H9 (cell line): ENCODE measurements at regions not wholly inside any gene's neighbourhood (a gene's known extent, or its start where the extent isn't known, plus 50 kb on each side); places are given as distances from the start of the nearest gene placed in this dataset.

ENCODE experiments used
- DNase-seq: peaks from one replicate; pipeline ENCODE4 v3.0.0-alpha.2; 2017
- H2AFZ ChIP-seq: one replicate; pipeline ENCODE4 v1.6.1; 2013; ENCODE audit warnings: mild to moderate bottlenecking, low read length, control low read depth, moderate library complexity
- H2AK5ac ChIP-seq: 2 replicates; pipeline ENCODE4 v1.6.1; 2013; ENCODE audit warnings: low read length, control low read depth, mixed read lengths; ENCODE audit not compliant: insufficient read length
- H2BK120ac ChIP-seq: one replicate; pipeline ENCODE4 v1.6.1; 2013; ENCODE audit warnings: low read depth, mild to moderate bottlenecking, low read length, control low read depth, inconsistent platforms; ENCODE audit not compliant: poor library complexity, severe bottlenecking
- H2BK12ac ChIP-seq: 2 replicates; pipeline ENCODE4 v1.6.1; 2013; ENCODE audit warnings: low read length, control low read depth, mixed read lengths, low read depth; ENCODE audit not compliant: insufficient read length
- H2BK15ac ChIP-seq: 2 replicates; pipeline ENCODE4 v1.6.1; 2013; ENCODE audit warnings: low read depth, low read length, control low read depth
- H2BK20ac ChIP-seq: one replicate; pipeline ENCODE4 v1.6.1; 2013; ENCODE audit warnings: low read depth, mild to moderate bottlenecking, low read length, control low read depth, inconsistent platforms; ENCODE audit not compliant: poor library complexity, severe bottlenecking
- H2BK5ac ChIP-seq: 2 replicates; pipeline ENCODE4 v1.6.1; 2013; ENCODE audit warnings: low read length, control low read depth, mixed read lengths; ENCODE audit not compliant: insufficient read length
- H3K14ac ChIP-seq: 2 replicates; pipeline ENCODE4 v1.6.1; 2013; ENCODE audit warnings: low read length, control low read depth; ENCODE audit not compliant: insufficient read depth
- H3K18ac ChIP-seq: 2 replicates; pipeline ENCODE4 v1.6.1; 2013; ENCODE audit warnings: low read depth, mild to moderate bottlenecking, mixed read lengths, low read length, control low read depth; ENCODE audit not compliant: insufficient read length
- H3K23ac ChIP-seq: 2 replicates; pipeline ENCODE4 v1.6.1; 2013; ENCODE audit warnings: low read length, control low read depth, mixed read lengths, low read depth; ENCODE audit not compliant: insufficient read length
- H3K23me2 ChIP-seq: 2 replicates; pipeline ENCODE4 v1.6.1; 2013; ENCODE audit warnings: low read depth, mild to moderate bottlenecking, mixed read lengths, low read length, control low read depth; ENCODE audit not compliant: insufficient read length, poor library complexity, severe bottlenecking
- H3K27ac ChIP-seq: 2 replicates; pipeline ENCODE4 v1.5.1; 2013; ENCODE audit warnings: low read length, control low read depth, mixed read lengths, low read depth; ENCODE audit not compliant: insufficient read length
- H3K27me3 ChIP-seq: 2 replicates; pipeline ENCODE4 v1.6.1; 2013; ENCODE audit warnings: low read length, control low read depth, inconsistent platforms; ENCODE audit not compliant: insufficient read depth
- H3K4ac ChIP-seq: 2 replicates; pipeline ENCODE4 v1.6.1; 2013; ENCODE audit warnings: low read depth, mild to moderate bottlenecking, control low read depth, inconsistent platforms, low read length, moderate library complexity
- H3K4me1 ChIP-seq: 2 replicates; pipeline ENCODE4 v1.6.1; 2013; ENCODE audit warnings: low read length, control low read depth, inconsistent platforms; ENCODE audit not compliant: insufficient read depth
- H3K4me2 ChIP-seq: 2 replicates; pipeline ENCODE4 v1.6.1; 2013; ENCODE audit warnings: low read length, control low read depth, mixed read lengths; ENCODE audit not compliant: insufficient read length, insufficient read depth
- H3K56ac ChIP-seq: 2 replicates; pipeline ENCODE4 v1.6.1; 2013; ENCODE audit warnings: low read depth, mild to moderate bottlenecking, mixed read lengths, low read length, control low read depth; ENCODE audit not compliant: insufficient read length
- H3K79me1 ChIP-seq: 2 replicates; pipeline ENCODE4 v1.6.1; 2013; ENCODE audit warnings: low read depth, mild to moderate bottlenecking, moderate library complexity, low read length, control low read depth, inconsistent platforms; ENCODE audit not compliant: insufficient read depth, poor library complexity, severe bottlenecking
- H3K79me2 ChIP-seq: 2 replicates; pipeline ENCODE4 v1.6.1; 2013; ENCODE audit warnings: low read length, control low read depth, inconsistent platforms; ENCODE audit not compliant: insufficient read depth
- H3K9ac ChIP-seq: 2 replicates; pipeline ENCODE4 v1.6.1; 2013; ENCODE audit warnings: low read length, control low read depth, mixed read lengths; ENCODE audit not compliant: insufficient read length; ENCODE audit errors: extremely low read depth
- H3K9me3 ChIP-seq: one replicate; pipeline ENCODE4 v1.6.1; 2013; ENCODE audit warnings: low read depth, low read length, inconsistent platforms; ENCODE audit not compliant: control insufficient read depth
- H3T11ph ChIP-seq: one replicate; pipeline ENCODE4 v1.6.1; 2013; ENCODE audit warnings: mild to moderate bottlenecking, low read length, control low read depth, inconsistent platforms
- H4K20me1 ChIP-seq: one replicate; pipeline ENCODE4 v1.6.1; 2013; ENCODE audit not compliant: control insufficient read depth, insufficient read length, insufficient read depth
- H4K5ac ChIP-seq: 2 replicates; pipeline ENCODE4 v1.6.1; 2013; ENCODE audit warnings: low read depth, mild to moderate bottlenecking, mixed read lengths, low read length, control low read depth; ENCODE audit not compliant: insufficient read length
- H4K8ac ChIP-seq: replicated peaks from 2 replicates; pipeline ENCODE4 v1.6.1; 2013; ENCODE audit warnings: low read length, control low read depth, mixed read lengths, low read depth; ENCODE audit not compliant: insufficient read length
- H4K91ac ChIP-seq: 2 replicates; pipeline ENCODE4 v1.6.1; 2013; ENCODE audit warnings: low read depth, mild to moderate bottlenecking, moderate library complexity, mixed read lengths, low read length, control low read depth; ENCODE audit not compliant: insufficient read length
- H3K27ac Mint-ChIP-seq, 3 experiments: 2 replicates in 2 of 3; 3 replicates in 1 of 3; pipeline ENCODE4 v1.8.0; 2020 to 2021; ENCODE audit warnings: mixed read lengths in 3 of 3, mild to moderate bottlenecking in 1 of 3, moderate library complexity in 1 of 3
- H3K27me3 Mint-ChIP-seq: 2 replicates; pipeline ENCODE4 v1.8.0; 2021; ENCODE audit warnings: low read depth, mild to moderate bottlenecking, moderate library complexity, mixed read lengths
- H3K36me3 Mint-ChIP-seq, 3 experiments: 2 replicates in 2 of 3; 3 replicates in 1 of 3; pipeline ENCODE4 v1.8.0; 2020 to 2021; ENCODE audit warnings: low read depth in 3 of 3, mixed read lengths in 3 of 3; ENCODE audit not compliant: insufficient read depth in 1 of 3
- H3K4me1 Mint-ChIP-seq, 2 experiments: 2 replicates each; pipeline ENCODE4 v1.8.0; 2020; ENCODE audit warnings: mixed read lengths in 2 of 2
- H3K4me3 Mint-ChIP-seq, 2 experiments: 2 replicates in 1 of 2; 3 replicates in 1 of 2; pipeline ENCODE4 v1.8.0; 2020 to 2021; ENCODE audit warnings: mild to moderate bottlenecking in 2 of 2, mixed read lengths in 2 of 2, moderate library complexity in 1 of 2
- H3K9me3 Mint-ChIP-seq, 2 experiments: 2 replicates in 1 of 2; 3 replicates in 1 of 2; pipeline ENCODE4 v1.8.0; 2020; ENCODE audit warnings: mild to moderate bottlenecking in 2 of 2, mixed read lengths in 2 of 2, moderate library complexity in 1 of 2
- CTCF ChIP-seq: fragments of 200-600 bp; sonication (generic); conservative IDR thresholded peaks from 3 replicates; pipeline ENCODE4 v1.8.0; 2021; ENCODE audit warnings: antibody characterized with exemption, mild to moderate bottlenecking
- WGBS: extraction: QIAGEN DNeasy Blood & Tissue Kit; methylation state at CpG from one replicate; pipeline ENCODE4 v1.1.7; 2013; ENCODE audit warnings: missing lambda C conversion rate, low lambda C conversion rate, mixed read lengths; ENCODE audit not compliant: insufficient read length; ENCODE audit errors: extremely low coverage; 5-methylcytosine and 5-hydroxymethylcytosine counted together

GRCh38 chr1:229149435-229149834 is 121.5 kb upstream of the RAB4A start:
- no peak for DNase-seq
- no peaks in the 10 kb centered on the region for H3K23me2 ChIP-seq
- no peak overlapping the region for H2AFZ ChIP-seq
- peaks cover 11% of the 10 kb centered on the region; the same call in 1 of the 2 replicates for H3K4me1 ChIP-seq
- no peak overlapping the region for H4K8ac ChIP-seq
- H2BK12ac ChIP-seq: no peak overlapping the region
- 0 out of 7 replicates have a peak, but pooled peaks cover 0 to 2% (median 0%) of the 10 kb centered on the region in 3 experiments for H3K36me3 Mint-ChIP-seq
- no peak overlapping the region for H3K14ac ChIP-seq
- H3K56ac ChIP-seq: no peak overlapping the region
- H3K4me3 Mint-ChIP-seq: no peak overlapping the region
- no peak overlapping the region for H3K4me2 ChIP-seq
- no peak overlapping the region for H2BK20ac ChIP-seq
- H3K9me3 Mint-ChIP-seq: no peaks in the 10 kb centered on the region
- H3K79me1 ChIP-seq: no peaks in the 10 kb centered on the region
- WGBS: no CpG with 5 or more reads among the region's 2 CpGs
- H3K4me1 Mint-ChIP-seq: peaks cover 9% of the 10 kb centered on the region in 2 experiments
- H2BK120ac ChIP-seq: no peak overlapping the region
- H3K27ac ChIP-seq: no peak overlapping the region
- H3K27me3 Mint-ChIP-seq: peaks cover 18% of the 10 kb centered on the region
- H2BK5ac ChIP-seq: no peak overlapping the region
- H2BK15ac ChIP-seq: no peak overlapping the region
- H3T11ph ChIP-seq: no peak overlapping the region
- no peak overlapping the region for H3K27ac Mint-ChIP-seq
- H3K4ac ChIP-seq: no peak overlapping the region
- H3K23ac ChIP-seq: no peak overlapping the region
- H3K9ac ChIP-seq: no peak overlapping the region
- H3K79me2 ChIP-seq: no peaks in the 10 kb centered on the region
- no peaks in the 10 kb centered on the region for H3K9me3 ChIP-seq
- H3K27me3 ChIP-seq: no peaks in the 10 kb centered on the region
- H2AK5ac ChIP-seq: no peak overlapping the region
- no peak overlapping the region for H3K18ac ChIP-seq
- H4K91ac ChIP-seq: no peak overlapping the region
- H4K20me1 ChIP-seq: no peaks in the 10 kb centered on the region
- H4K5ac ChIP-seq: no peak overlapping the region
- TF ChIP-seq CTCF: no peak
